Neutrophil (primary cell): ENCODE measurements at regions not wholly inside any gene's neighbourhood (a gene's known extent, or its start where the extent isn't known, plus 50 kb on each side); places are given as distances from the start of the nearest gene placed in this dataset.

ENCODE experiments used
- H3K27ac ChIP-seq: fragments of 200-600 bp; sonication (generic); 2 replicates; pipeline ENCODE4 v1.5.1; 2016; ENCODE audit warnings: mild to moderate bottlenecking, moderate library complexity
- H3K27me3 ChIP-seq: fragments of 200-600 bp; sonication (generic); 2 replicates; pipeline ENCODE4 v1.6.0; 2016; ENCODE audit warnings: mild to moderate bottlenecking
- H3K36me3 ChIP-seq: fragments of 200-600 bp; sonication (generic); 2 replicates; pipeline ENCODE4 v1.5.1; 2017
- H3K4me1 ChIP-seq, 2 experiments: fragments of 200-600 bp in 1 of 2; sonication (generic) in 1 of 2; 1 replicate in 1 of 2; 2 replicates in 1 of 2; pipeline versions ENCODE4 v1.5.1 to v1.6.1; 2013 to 2016; ENCODE audit warnings: low read depth in 1 of 2, low read length in 1 of 2, mild to moderate bottlenecking in 1 of 2, moderate library complexity in 1 of 2; ENCODE audit not compliant: control insufficient read depth in 1 of 2, insufficient read depth in 1 of 2
- H3K4me3 ChIP-seq, 2 experiments: fragments of 200-600 bp in 1 of 2; sonication (generic) in 1 of 2; 1 replicate in 1 of 2; 2 replicates in 1 of 2; pipeline ENCODE4 v1.5.1; 2013 to 2016; ENCODE audit warnings: low read depth in 1 of 2, low read length in 1 of 2, mild to moderate bottlenecking in 1 of 2, moderate library complexity in 1 of 2
- H3K9me3 ChIP-seq: fragments of 200-600 bp; sonication (generic); 2 replicates; pipeline ENCODE4 v1.5.1; 2016
- TF ChIP-seq, protein P1 (sequence below): fragments of 200-600 bp; sonication (generic); IDR thresholded peaks from 2 replicates; pipeline ENCODE4 v1.5.1; 2016; ENCODE audit warnings: antibody characterized with exemption

DNA sequence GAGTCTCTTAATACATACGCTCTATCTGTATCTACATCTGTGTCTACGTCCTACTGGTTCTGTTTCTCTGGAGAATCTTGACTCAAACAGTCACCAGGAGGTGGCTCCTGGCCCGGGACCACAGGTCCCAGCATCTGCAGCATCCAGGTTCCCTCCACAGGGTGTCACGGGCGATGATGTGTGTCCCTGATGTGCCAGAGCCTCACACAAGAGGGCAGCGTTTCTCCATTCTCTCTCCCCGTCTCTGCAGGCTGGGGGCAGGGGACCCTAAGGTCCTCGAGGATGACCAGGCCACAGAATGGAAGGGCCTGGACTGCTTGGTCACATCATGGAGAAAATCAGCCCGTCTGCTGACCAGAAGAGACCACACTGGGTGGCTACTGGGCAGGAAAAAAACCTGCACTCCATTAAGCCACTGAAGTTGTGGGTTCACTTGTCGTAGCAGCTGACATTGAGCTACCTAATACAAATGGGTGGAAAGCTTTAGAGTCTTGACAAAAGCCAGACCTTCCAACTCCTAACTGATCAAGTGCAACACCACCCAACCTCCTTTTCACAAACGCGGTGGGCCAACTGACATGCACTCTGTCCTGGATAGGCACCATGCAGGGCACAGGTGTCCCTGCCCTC, 392.5 kb downstream of the CTTN start:
- no peaks in the 10 kb centered on the region for H3K4me1 ChIP-seq
- H3K36me3 ChIP-seq: no peaks in the 10 kb centered on the region
- no peak overlapping the region for H3K4me3 ChIP-seq
- H3K27ac ChIP-seq: no peak overlapping the region
- H3K27me3 ChIP-seq: no peaks in the 10 kb centered on the region
- TF ChIP-seq, protein P1, sequence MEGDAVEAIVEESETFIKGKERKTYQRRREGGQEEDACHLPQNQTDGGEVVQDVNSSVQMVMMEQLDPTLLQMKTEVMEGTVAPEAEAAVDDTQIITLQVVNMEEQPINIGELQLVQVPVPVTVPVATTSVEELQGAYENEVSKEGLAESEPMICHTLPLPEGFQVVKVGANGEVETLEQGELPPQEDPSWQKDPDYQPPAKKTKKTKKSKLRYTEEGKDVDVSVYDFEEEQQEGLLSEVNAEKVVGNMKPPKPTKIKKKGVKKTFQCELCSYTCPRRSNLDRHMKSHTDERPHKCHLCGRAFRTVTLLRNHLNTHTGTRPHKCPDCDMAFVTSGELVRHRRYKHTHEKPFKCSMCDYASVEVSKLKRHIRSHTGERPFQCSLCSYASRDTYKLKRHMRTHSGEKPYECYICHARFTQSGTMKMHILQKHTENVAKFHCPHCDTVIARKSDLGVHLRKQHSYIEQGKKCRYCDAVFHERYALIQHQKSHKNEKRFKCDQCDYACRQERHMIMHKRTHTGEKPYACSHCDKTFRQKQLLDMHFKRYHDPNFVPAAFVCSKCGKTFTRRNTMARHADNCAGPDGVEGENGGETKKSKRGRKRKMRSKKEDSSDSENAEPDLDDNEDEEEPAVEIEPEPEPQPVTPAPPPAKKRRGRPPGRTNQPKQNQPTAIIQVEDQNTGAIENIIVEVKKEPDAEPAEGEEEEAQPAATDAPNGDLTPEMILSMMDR: no peak
- no peaks in the 10 kb centered on the region for H3K9me3 ChIP-seq

DNA sequence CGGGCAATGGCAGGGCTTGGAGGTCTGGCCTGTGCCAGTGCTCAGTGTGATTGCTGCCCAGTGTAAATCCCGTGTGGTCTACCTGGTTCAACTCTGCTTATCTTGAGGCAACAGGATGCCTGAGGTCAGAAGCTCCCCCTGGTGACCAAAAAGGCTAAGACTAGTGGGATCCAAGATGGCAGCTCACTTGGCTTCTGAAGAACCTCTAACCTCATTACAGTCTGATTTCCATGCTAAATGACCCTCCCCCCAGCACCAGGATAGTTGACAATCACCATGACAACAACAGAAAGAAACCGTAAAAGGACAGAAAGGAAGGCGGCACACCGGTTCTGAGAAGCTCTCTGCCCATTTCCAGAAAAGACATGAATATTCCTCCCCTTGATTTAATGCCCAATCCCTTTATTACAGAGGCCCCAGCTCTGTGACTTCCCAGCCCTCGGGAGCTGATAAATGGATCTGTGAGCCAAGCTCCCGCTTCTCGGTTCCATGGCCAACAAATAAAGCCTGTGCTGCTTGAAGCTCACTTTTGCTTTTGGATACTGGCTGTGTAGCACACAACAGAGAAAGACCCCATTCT, 398.4 kb downstream of the CTTN start:
- Histone ChIP-seq H3K4me3 (no peak overlapping the region), H3K27me3 (no peaks in the 10 kb centered on the region), H3K27ac (no peak overlapping the region), H3K4me1 (no peaks in the 10 kb centered on the region), H3K36me3 (no peaks in the 10 kb centered on the region), H3K9me3 (no peaks in the 10 kb centered on the region)
- TF ChIP-seq, protein P1: no peak

DNA sequence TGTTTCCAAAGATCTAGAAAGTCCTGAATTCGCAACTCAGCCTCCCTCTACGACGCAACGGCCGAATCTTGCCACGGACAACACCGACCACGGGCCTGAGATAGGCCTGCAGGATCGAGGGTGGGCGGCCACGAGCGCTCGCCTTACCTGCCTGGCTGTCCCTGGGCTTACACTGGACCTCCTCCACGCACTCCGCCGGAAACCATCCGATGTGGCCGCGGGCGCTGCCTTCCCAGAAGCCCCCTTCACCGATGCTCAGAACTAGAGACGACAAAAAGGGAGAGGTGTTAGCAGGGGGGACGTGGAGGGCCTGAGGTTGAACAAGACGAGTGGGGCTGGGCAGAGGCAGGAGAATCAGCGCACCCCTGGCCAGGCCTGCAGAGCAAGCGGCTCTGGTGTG, 400.0 kb downstream of the CTTN start:
- H3K27me3 ChIP-seq: peaks cover 1% of the 10 kb centered on the region
- no peak overlapping the region for H3K4me3 ChIP-seq
- H3K9me3 ChIP-seq: no peaks in the 10 kb centered on the region
- no peaks in the 10 kb centered on the region for H3K36me3 ChIP-seq
- H3K27ac ChIP-seq: no peak overlapping the region
- H3K4me1 ChIP-seq: no peaks in the 10 kb centered on the region
- TF ChIP-seq, protein P1: no peak

DNA sequence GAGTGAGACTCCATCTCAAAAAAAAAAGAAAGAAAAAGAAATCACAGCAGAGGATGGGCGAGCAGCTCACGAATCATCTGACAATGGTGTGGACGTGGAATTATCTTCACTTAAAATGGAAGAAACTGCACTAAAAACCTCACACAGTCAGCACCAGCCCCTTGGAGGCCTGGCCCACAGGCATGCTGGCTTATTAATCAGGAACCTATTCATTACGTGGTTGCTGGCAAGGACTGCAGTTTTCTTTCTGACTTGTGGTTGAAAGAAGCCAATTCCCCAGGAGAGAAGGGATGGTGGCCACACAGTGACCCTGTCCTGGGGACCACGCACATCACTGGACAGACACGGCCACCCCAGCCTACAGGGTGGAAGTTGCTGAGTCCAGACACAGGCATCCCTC, 401.1 kb downstream of the CTTN start:
- H3K4me1 ChIP-seq: no peaks in the 10 kb centered on the region

DNA sequence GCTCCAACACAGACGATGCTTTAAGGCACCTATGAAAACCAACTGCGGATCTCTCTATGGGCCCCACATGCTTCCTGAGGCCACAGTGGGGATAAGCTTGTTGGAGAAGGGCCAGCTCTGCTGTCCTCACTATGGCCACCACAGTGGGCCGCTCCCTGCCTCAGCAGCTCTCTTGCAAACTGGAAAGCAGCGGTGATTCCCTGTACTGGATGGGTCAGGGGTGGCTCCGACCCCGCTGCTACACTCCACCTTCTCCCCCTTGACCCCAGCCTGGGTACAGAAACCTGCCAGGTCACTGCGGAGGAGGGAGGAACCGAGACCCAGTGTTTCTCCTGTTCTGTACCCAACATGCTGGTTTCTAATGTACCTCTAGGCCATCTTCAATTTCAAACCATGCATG, 403.9 kb downstream of the CTTN start:
- H3K9me3 ChIP-seq: no peaks in the 10 kb centered on the region
- H3K27me3 ChIP-seq: peaks cover 20% of the 10 kb centered on the region
- no peak overlapping the region for H3K4me3 ChIP-seq
- TF ChIP-seq, protein P1: no peak
- no peak overlapping the region for H3K27ac ChIP-seq
- no peaks in the 10 kb centered on the region for H3K4me1 ChIP-seq
- no peaks in the 10 kb centered on the region for H3K36me3 ChIP-seq

More for the DNA sequence above, 401.1 kb downstream of the CTTN start:
- Histone ChIP-seq H3K4me3 (no peak overlapping the region), H3K36me3 (no peaks in the 10 kb centered on the region), H3K9me3 (no peaks in the 10 kb centered on the region), H3K27me3 (peaks cover 12% of the 10 kb centered on the region), H3K27ac (no peak overlapping the region)
- TF ChIP-seq, protein P1: no peak
